Activated CD4-positive, alpha-beta T cell treated with anti-CD3 and anti-CD28 coated beads for 36 hours (primary cell): ENCODE measurements at regions not wholly inside any gene's neighbourhood (a gene's known extent, or its start where the extent isn't known, plus 50 kb on each side); places are given as distances from the start of the nearest gene placed in this dataset.

Experiments
- ATAC-seq: fragments of 200-7000 bp; cut with Tn5 transposase; one replicate; pipeline ENCODE4 v1.10.0; 2021; ENCODE audit warnings: mild to moderate bottlenecking, moderate library complexity
- CTCF ChIA-PET: fragments of 350-600 bp; sonication (Branson Sonifier 250); formaldehyde crosslinking; loops from one replicate; lab custom pipeline; 2021; ENCODE audit warnings: antibody characterized with exemption; lab: Charles Lee
- POLR2A ChIA-PET: fragments of 350-600 bp; sonication (Branson Sonifier 250); formaldehyde crosslinking; loops from one replicate; lab custom pipeline; 2021; ENCODE audit warnings: antibody characterized with exemption, inconsistent platforms; lab: Charles Lee
- DNase-seq: peaks from one replicate; pipeline ENCODE4 v3.0.0-alpha.2; 2020
- H3K27ac Mint-ChIP-seq: one replicate; pipeline ENCODE4 v1.8.0; 2021; ENCODE audit warnings: mixed read lengths
- H3K27me3 Mint-ChIP-seq: one replicate; pipeline ENCODE4 v1.8.0; 2021; ENCODE audit warnings: mixed read lengths
- H3K36me3 Mint-ChIP-seq: one replicate; pipeline ENCODE4 v1.8.0; 2021; ENCODE audit warnings: low read depth, mixed read lengths
- H3K4me1 Mint-ChIP-seq: one replicate; pipeline ENCODE4 v1.8.0; 2021; ENCODE audit warnings: mixed read lengths
- H3K4me3 Mint-ChIP-seq: one replicate; pipeline ENCODE4 v1.8.0; 2021; ENCODE audit warnings: mild to moderate bottlenecking, moderate library complexity, mixed read lengths
- H3K9me3 Mint-ChIP-seq: one replicate; pipeline ENCODE4 v1.8.0; 2021; ENCODE audit warnings: low read depth, mixed read lengths
- intact Hi-C, 2 experiments: fragments of 100-400 bp; cut with DNase I in 1 of 2; cut with micrococcal nuclease in 1 of 2; formaldehyde crosslinking; loops; one replicate each; pipeline versions ENCODE4 v1.14.2 to v1.15.1; 2022 to 2024; cut with DNase I, micrococcal nuclease

DNA sequence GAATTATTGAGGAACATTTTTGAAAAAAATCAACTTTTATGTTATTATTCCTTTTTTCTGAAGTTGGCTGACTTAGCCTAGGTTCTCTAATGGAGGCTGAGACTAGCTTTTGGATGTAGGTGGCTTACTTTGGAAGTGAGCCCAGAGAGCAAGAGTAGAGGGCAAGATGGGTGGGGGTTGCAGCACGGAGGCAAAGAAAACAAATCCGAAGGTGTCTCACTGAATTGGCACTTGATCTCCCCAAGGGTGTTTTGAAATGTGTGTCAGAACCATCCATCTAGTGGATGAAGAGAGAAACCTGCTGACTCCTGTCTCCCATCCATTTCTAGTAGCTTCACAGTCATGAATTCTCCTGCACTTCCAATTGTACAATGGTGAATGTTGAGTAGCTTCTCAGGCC is 390.7 kb downstream of the TMEM182 start:
- Mint-ChIP-seq H3K27me3 (no peaks in the 10 kb centered on the region), H3K36me3 (no peaks in the 10 kb centered on the region), H3K4me1 (no peaks in the 10 kb centered on the region), H3K9me3 (no peaks in the 10 kb centered on the region), H3K27ac (no peak overlapping the region), H3K4me3 (no peak overlapping the region)
- intact Hi-C loops: no loop called here
- ChIA-PET CTCF (interaction anchor here (1.0 kb wide), 1 partner anchor 9 kb away, joined by 3 read pairs; no protein-coding TSS in a partner anchor), POLR2A (no interaction called here)
- DNase-seq: no peak
- ATAC-seq: no peak

GRCh38 chr2:103153580-103154284 is 391.9 kb downstream of the TMEM182 start:
- ChIA-PET POLR2A (no interaction called here), CTCF (no interaction called here)
- H3K27me3 Mint-ChIP-seq: no peaks in the 10 kb centered on the region

GRCh38 chr2:103155308-103155707 is 393.5 kb downstream of the TMEM182 start:
- Mint-ChIP-seq H3K27me3 (no peaks in the 10 kb centered on the region), H3K27ac (no peak overlapping the region), H3K4me3 (no peak overlapping the region), H3K4me1 (no peaks in the 10 kb centered on the region), H3K36me3 (no peaks in the 10 kb centered on the region), H3K9me3 (no peaks in the 10 kb centered on the region)
- POLR2A ChIA-PET: no interaction called here
- DNase-seq (no peak), ATAC-seq (no peak)
- intact Hi-C loops: no loop called here
- CTCF ChIA-PET: no interaction called here

More at GRCh38 chr2:103153580-103154284, 391.9 kb downstream of the TMEM182 start:
- Mint-ChIP-seq H3K9me3 (no peaks in the 10 kb centered on the region), H3K27ac (no peak overlapping the region), H3K36me3 (no peaks in the 10 kb centered on the region), H3K4me1 (no peaks in the 10 kb centered on the region), H3K4me3 (no peak overlapping the region)
- no peak for DNase-seq
- intact Hi-C loops: no loop called here
- ATAC-seq: no peak

- intact Hi-C loops: no loop called here
- ATAC-seq (no peak), DNase-seq (no peak)
- no peaks in the 10 kb centered on the region for H3K27me3 Mint-ChIP-seq
- H3K4me3 Mint-ChIP-seq: no peak overlapping the region
- CTCF ChIA-PET: interaction anchor here (0.6 kb wide), 1 partner anchor 1152 kb away, joined by 3 read pairs; no protein-coding TSS in a partner anchor
- POLR2A ChIA-PET: no interaction called here
- H3K9me3 Mint-ChIP-seq: no peaks in the 10 kb centered on the region
- no peak overlapping the region for H3K27ac Mint-ChIP-seq
- no peaks in the 10 kb centered on the region for H3K36me3 Mint-ChIP-seq
- H3K4me1 Mint-ChIP-seq: no peaks in the 10 kb centered on the region
Observed at GRCh38 chr2:103159018-103159417, 397.2 kb downstream of the TMEM182 start.

- ChIA-PET POLR2A (no interaction called here), CTCF (interaction anchor here (0.6 to 2.2 kb wide), 9 partner anchors 8 to 1711 kb away, joined by 3 to 7 read pairs (median 3); no protein-coding TSS in a partner anchor)
- DNase-seq (peak; percentile 6), ATAC-seq (no peak)
- no peak overlapping the region for H3K27ac Mint-ChIP-seq
- H3K4me3 Mint-ChIP-seq: no peak overlapping the region
- H3K27me3 Mint-ChIP-seq: no peaks in the 10 kb centered on the region
- no peaks in the 10 kb centered on the region for H3K9me3 Mint-ChIP-seq
- no peaks in the 10 kb centered on the region for H3K36me3 Mint-ChIP-seq
- intact Hi-C loops: loop anchor here in 1 of 2 experiments (2.0 to 10.0 kb wide), 3 partner anchors 317 to 1711 kb away; no protein-coding TSS in a partner anchor
- no peaks in the 10 kb centered on the region for H3K4me1 Mint-ChIP-seq
Observed at GRCh38 chr2:103161456-103162289, 399.8 kb downstream of the TMEM182 start.

DNA sequence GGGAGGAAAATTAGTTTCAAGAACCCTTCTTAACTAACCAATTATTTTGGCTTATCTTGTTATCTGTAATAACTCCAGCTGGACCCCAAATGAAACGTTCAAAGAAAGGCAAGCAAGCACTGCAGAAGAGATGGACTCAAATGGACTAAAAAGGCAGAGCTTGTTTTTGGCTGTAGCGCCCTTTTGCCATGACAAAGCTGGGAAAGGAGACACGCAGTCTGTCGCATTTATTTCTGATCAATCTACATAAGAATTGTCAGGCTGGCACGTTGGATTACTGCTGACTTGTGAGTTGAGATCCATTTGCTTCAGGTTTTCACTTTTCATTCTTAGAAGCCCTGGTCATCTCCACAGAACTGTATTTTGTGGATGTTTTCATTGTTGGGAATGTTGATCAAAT is 402.9 kb downstream of the TMEM182 start:
- H3K4me1 Mint-ChIP-seq: no peaks in the 10 kb centered on the region
- CTCF ChIA-PET: no interaction called here
- ATAC-seq: no peak
- H3K36me3 Mint-ChIP-seq: no peaks in the 10 kb centered on the region
- POLR2A ChIA-PET: no interaction called here
- H3K27ac Mint-ChIP-seq: no peak overlapping the region
- no peaks in the 10 kb centered on the region for H3K9me3 Mint-ChIP-seq
- no peak for DNase-seq
- H3K4me3 Mint-ChIP-seq: no peak overlapping the region
- H3K27me3 Mint-ChIP-seq: no peaks in the 10 kb centered on the region
- intact Hi-C loops: loop anchor here in 1 of 2 experiments (5.0 to 10.0 kb wide), 2 partner anchors 320 to 1708 kb away; no protein-coding TSS in a partner anchor

DNA sequence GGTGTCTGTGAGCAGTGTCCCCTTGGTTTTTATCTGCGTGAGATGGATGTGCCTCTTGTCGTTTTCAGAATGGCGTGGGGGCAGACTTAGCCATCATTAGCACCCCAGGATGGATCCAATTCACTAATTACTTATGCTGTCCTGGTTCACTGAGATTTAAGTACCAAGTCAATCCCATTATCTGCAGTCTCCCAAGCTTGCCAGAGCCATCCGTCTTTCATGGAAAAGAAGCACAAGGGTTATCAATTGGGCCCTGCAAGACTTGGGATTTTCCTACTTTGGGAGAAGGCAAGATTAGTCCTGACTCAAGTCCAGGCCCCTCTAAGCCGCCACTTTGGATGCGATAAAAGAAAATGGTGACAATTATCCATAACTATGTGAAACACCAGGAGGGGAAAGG is 404.0 kb downstream of the TMEM182 start:
- intact Hi-C loops: loop anchor here in 1 of 2 experiments (10.0 kb wide), 1 partner anchor 321 kb away; no protein-coding TSS in a partner anchor
- ATAC-seq (no peak), DNase-seq (no peak)
- no peaks in the 10 kb centered on the region for H3K4me1 Mint-ChIP-seq
- H3K9me3 Mint-ChIP-seq: no peaks in the 10 kb centered on the region
- H3K4me3 Mint-ChIP-seq: no peak overlapping the region
- no peaks in the 10 kb centered on the region for H3K36me3 Mint-ChIP-seq
- CTCF ChIA-PET: no interaction called here
- H3K27me3 Mint-ChIP-seq: no peaks in the 10 kb centered on the region
- POLR2A ChIA-PET: no interaction called here
- H3K27ac Mint-ChIP-seq: no peak overlapping the region

DNA sequence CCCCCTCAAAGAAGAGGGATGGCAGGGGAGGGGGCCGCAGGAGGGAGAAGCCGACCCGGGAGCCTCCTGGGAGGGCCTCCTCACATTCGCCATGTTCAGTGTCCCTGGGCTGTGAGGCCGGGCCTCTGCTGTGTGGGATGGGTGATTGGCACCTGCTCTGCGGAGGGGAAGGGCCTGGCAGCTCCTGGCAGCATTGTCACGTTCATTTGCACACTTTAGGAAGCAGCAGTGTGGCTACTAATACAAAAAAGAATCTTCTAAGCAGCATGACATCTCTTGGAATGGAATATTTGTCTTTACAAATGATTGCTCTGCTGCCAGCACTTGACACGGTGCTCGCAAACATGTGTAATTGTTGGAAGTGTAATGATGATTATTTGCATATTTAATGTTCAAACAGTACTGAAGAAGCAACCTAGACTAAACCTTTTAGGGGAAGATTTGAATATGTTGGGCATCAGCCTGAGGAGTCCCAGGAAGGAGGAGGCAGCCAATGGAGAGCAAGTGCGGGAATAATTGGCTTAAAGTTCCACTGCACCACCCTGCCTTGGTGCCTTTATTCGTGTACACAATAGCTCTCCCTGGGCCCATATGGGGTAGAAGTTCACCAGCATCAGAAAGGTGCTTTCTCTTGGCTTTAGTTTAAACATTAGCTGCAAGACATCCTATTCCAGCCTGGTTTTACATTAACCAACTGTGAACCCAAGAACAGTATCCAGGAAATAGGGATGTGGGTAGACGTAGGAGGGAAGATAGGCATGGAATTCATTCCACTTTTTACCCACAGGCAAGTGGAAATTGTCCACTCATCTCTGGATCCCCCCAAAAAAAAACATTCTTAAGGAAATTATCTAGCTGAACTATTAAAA is 404.9 kb downstream of the TMEM182 start:
- ChIA-PET CTCF (no interaction called here), POLR2A (no interaction called here)
- no peak for ATAC-seq
- no peaks in the 10 kb centered on the region for H3K27me3 Mint-ChIP-seq
- H3K9me3 Mint-ChIP-seq: no peaks in the 10 kb centered on the region
- no peaks in the 10 kb centered on the region for H3K4me1 Mint-ChIP-seq
- H3K27ac Mint-ChIP-seq: no peak overlapping the region
- intact Hi-C loops: loop anchor here in 1 of 2 experiments (10.0 kb wide), 1 partner anchor 322 kb away; no protein-coding TSS in a partner anchor
- H3K36me3 Mint-ChIP-seq: no peaks in the 10 kb centered on the region
- no peak for DNase-seq
- H3K4me3 Mint-ChIP-seq: no peak overlapping the region

DNA sequence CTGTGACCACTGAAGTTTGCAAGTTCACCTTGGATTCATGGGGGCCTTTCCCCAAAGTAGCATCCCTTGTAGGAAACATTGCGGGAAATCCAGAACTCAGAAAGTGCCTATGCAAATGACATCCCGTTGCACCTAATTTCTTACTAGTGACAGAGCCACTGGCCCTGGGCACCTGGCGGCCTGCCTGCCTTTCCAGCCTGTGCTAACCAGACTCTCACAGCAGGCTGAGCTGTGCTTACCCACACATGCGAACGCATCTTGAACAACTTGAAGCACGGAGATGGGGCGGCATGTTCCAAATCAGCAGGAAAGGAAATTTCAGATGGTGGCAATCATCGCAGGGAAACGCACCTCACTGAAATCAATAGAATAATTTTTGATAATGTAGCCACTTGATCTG is 405.8 kb downstream of the TMEM182 start:
- H3K4me3 Mint-ChIP-seq: no peak overlapping the region

DNA sequence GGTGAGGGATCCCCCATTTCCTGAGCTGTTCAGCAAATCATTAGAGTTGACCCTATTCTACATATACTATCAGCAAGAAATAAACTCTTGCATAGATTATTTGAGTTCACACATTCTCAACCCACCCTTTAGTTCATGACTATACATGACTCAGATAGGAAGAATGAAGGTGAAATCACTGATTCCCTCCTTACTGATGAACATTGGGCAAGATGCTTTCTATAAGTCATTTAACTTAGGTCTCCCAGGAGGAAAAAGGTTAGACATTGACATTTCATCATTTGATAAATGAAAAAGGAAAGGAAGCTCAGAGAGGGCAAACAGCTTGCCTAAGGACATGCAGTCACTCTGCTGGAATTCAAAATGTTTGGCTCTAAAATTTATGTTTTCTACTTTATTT is 408.0 kb downstream of the TMEM182 start:
- no peak overlapping the region for H3K4me3 Mint-ChIP-seq
- ATAC-seq (no peak), DNase-seq (no peak)
- ChIA-PET POLR2A (no interaction called here), CTCF (interaction anchor here (1.2 kb wide), 1 partner anchor 9 kb away, joined by 5 read pairs; no protein-coding TSS in a partner anchor)
- H3K27ac Mint-ChIP-seq: no peak overlapping the region
- no peaks in the 10 kb centered on the region for H3K4me1 Mint-ChIP-seq
- H3K9me3 Mint-ChIP-seq: peaks cover 2% of the 10 kb centered on the region
- H3K27me3 Mint-ChIP-seq: no peaks in the 10 kb centered on the region
- no peaks in the 10 kb centered on the region for H3K36me3 Mint-ChIP-seq
- intact Hi-C loops: loop anchor here in 1 of 2 experiments (10.0 kb wide), 1 partner anchor 325 kb away; no protein-coding TSS in a partner anchor

More for the DNA sequence above, 405.8 kb downstream of the TMEM182 start:
- ChIA-PET POLR2A (no interaction called here), CTCF (no interaction called here)
- Mint-ChIP-seq H3K36me3 (no peaks in the 10 kb centered on the region), H3K9me3 (no peaks in the 10 kb centered on the region), H3K27ac (no peak overlapping the region), H3K27me3 (no peaks in the 10 kb centered on the region), H3K4me1 (no peaks in the 10 kb centered on the region)
- ATAC-seq (no peak), DNase-seq (no peak)
- intact Hi-C loops: loop anchor here in 1 of 2 experiments (10.0 kb wide), 1 partner anchor 323 kb away; no protein-coding TSS in a partner anchor

GRCh38 chr2:103172821-103173220 is 411.0 kb downstream of the TMEM182 start:
- ATAC-seq (no peak), DNase-seq (no peak)
- Mint-ChIP-seq H3K4me1 (no peaks in the 10 kb centered on the region), H3K27me3 (no peaks in the 10 kb centered on the region), H3K4me3 (no peak overlapping the region), H3K36me3 (no peaks in the 10 kb centered on the region), H3K27ac (no peak overlapping the region), H3K9me3 (peaks cover 4% of the 10 kb centered on the region)
- intact Hi-C loops: no loop called here
- ChIA-PET CTCF (no interaction called here), POLR2A (no interaction called here)
